ENCODE measurements at regions not wholly inside any gene's neighbourhood (a gene's known extent, or its start where the extent isn't known, plus 50 kb on each side); places are given as distances from the start of the nearest gene placed in this dataset.

- Histone ChIP-seq H3K4me1 (ENCODE audit: control insufficient read depth, insufficient read depth, low read length, poor library complexity, severe bottlenecking) (no peaks in the 10 kb centered on the region), H3K9me3 (ENCODE audit: control insufficient read depth, low read length) (no peaks in the 10 kb centered on the region), H3K36me3 (ENCODE audit: control insufficient read depth, insufficient read depth, low read length) (no peaks in the 10 kb centered on the region), H3K27me3 (replicated peaks; ENCODE audit: control insufficient read depth, insufficient read depth, low read length, poor library complexity, severe bottlenecking) (no peaks in the 10 kb centered on the region), H3K4me3 (ENCODE audit: insufficient read depth, low read depth, low read length, poor library complexity, severe bottlenecking) (no peak overlapping the region), H3K27ac (ENCODE audit: insufficient read depth, low read length, poor library complexity, severe bottlenecking) (no peak overlapping the region)
- no peak for DNase-seq
Observed at GRCh38 chr16:5801396-5801795, 703.8 kb upstream of the EEF2KMT start.

DNA sequence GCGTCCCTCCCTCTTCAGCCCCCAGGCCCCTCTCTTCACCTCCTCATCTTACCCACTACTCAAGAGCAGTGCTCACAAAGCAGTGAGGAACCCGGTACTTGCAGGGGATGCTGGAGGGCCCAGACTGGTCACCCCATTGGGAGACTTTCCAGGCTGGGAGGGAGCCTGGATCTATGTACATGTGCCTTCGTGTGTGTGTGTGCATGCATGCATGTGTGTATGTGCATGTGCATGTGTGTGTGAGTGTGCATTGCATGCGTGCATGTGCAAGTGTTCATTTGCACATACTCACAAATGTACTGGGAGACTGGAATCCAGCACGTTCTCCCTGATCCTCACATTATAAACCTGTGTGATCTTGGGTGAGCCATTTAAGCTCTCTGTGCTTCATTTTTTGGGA, 696.0 kb upstream of the EEF2KMT start:
- no peak for DNase-seq
- Histone ChIP-seq H3K9me3 (ENCODE audit: control insufficient read depth, low read length) (no peaks in the 10 kb centered on the region), H3K4me3 (ENCODE audit: insufficient read depth, low read depth, low read length, poor library complexity, severe bottlenecking) (no peak overlapping the region), H3K4me1 (ENCODE audit: control insufficient read depth, insufficient read depth, low read length, poor library complexity, severe bottlenecking) (no peaks in the 10 kb centered on the region), H3K27ac (ENCODE audit: insufficient read depth, low read length, poor library complexity, severe bottlenecking) (no peak overlapping the region), H3K36me3 (ENCODE audit: control insufficient read depth, insufficient read depth, low read length) (no peaks in the 10 kb centered on the region), H3K27me3 (replicated peaks; ENCODE audit: control insufficient read depth, insufficient read depth, low read length, poor library complexity, severe bottlenecking) (no peaks in the 10 kb centered on the region)

GRCh38 chr16:5791011-5791657, 693.5 kb upstream of the EEF2KMT start:
- Histone ChIP-seq H3K27ac (ENCODE audit: insufficient read depth, low read length, poor library complexity, severe bottlenecking) (no peak overlapping the region), H3K27me3 (replicated peaks; ENCODE audit: control insufficient read depth, insufficient read depth, low read length, poor library complexity, severe bottlenecking) (no peaks in the 10 kb centered on the region)

GRCh38 chr16:5790512-5790911, 692.9 kb upstream of the EEF2KMT start:
- no peak for DNase-seq
- Histone ChIP-seq H3K9me3 (ENCODE audit: control insufficient read depth, low read length) (no peaks in the 10 kb centered on the region), H3K4me1 (ENCODE audit: control insufficient read depth, insufficient read depth, low read length, poor library complexity, severe bottlenecking) (no peaks in the 10 kb centered on the region), H3K27me3 (replicated peaks; ENCODE audit: control insufficient read depth, insufficient read depth, low read length, poor library complexity, severe bottlenecking) (no peaks in the 10 kb centered on the region), H3K4me3 (ENCODE audit: insufficient read depth, low read depth, low read length, poor library complexity, severe bottlenecking) (no peak overlapping the region), H3K27ac (ENCODE audit: insufficient read depth, low read length, poor library complexity, severe bottlenecking) (no peak overlapping the region), H3K36me3 (ENCODE audit: control insufficient read depth, insufficient read depth, low read length) (no peaks in the 10 kb centered on the region)

More at GRCh38 chr16:5791011-5791657, 693.5 kb upstream of the EEF2KMT start:
- H3K36me3 ChIP-seq (ENCODE audit: control insufficient read depth, insufficient read depth, low read length) = no peaks in the 10 kb centered on the region
- no peak overlapping the region for H3K4me3 ChIP-seq (ENCODE audit: insufficient read depth, low read depth, low read length, poor library complexity, severe bottlenecking)
- DNase-seq = no peak
- no peaks in the 10 kb centered on the region for H3K4me1 ChIP-seq (ENCODE audit: control insufficient read depth, insufficient read depth, low read length, poor library complexity, severe bottlenecking)
- no peaks in the 10 kb centered on the region for H3K9me3 ChIP-seq (ENCODE audit: control insufficient read depth, low read length)

DNA sequence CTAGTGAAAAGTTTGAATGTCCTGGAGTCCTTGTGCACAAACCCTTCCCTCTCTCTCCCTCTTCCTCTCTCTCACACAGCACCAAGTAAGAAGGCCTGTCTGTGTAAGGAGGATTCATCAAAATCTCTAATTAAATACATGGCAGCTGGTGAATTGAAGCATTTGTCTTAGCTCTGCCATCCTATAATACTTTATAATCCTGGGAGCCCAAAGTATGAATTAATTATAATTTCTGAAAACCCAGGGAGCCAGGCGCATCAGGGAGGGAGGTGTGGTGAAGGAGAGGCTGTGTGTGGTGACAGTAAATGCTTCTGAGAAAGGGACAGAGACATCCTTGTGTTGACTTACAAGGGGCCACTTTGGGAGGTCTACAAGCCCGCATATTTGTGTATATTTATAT, 691.4 kb upstream of the EEF2KMT start:
- Histone ChIP-seq H3K4me3 (ENCODE audit: insufficient read depth, low read depth, low read length, poor library complexity, severe bottlenecking) (no peak overlapping the region), H3K9me3 (ENCODE audit: control insufficient read depth, low read length) (no peaks in the 10 kb centered on the region), H3K4me1 (ENCODE audit: control insufficient read depth, insufficient read depth, low read length, poor library complexity, severe bottlenecking) (no peaks in the 10 kb centered on the region)

GRCh38 chr16:5781436-5781835, 683.8 kb upstream of the EEF2KMT start:
- Histone ChIP-seq H3K27me3 (replicated peaks; ENCODE audit: control insufficient read depth, insufficient read depth, low read length, poor library complexity, severe bottlenecking) (no peaks in the 10 kb centered on the region), H3K27ac (ENCODE audit: insufficient read depth, low read length, poor library complexity, severe bottlenecking) (no peak overlapping the region), H3K4me3 (ENCODE audit: insufficient read depth, low read depth, low read length, poor library complexity, severe bottlenecking) (no peak overlapping the region), H3K36me3 (ENCODE audit: control insufficient read depth, insufficient read depth, low read length) (no peaks in the 10 kb centered on the region), H3K9me3 (ENCODE audit: control insufficient read depth, low read length) (no peaks in the 10 kb centered on the region), H3K4me1 (ENCODE audit: control insufficient read depth, insufficient read depth, low read length, poor library complexity, severe bottlenecking) (no peaks in the 10 kb centered on the region)
- DNase-seq = no peak

More for the DNA sequence above, 691.4 kb upstream of the EEF2KMT start:
- H3K36me3 ChIP-seq (ENCODE audit: control insufficient read depth, insufficient read depth, low read length) = no peaks in the 10 kb centered on the region
- no peak for DNase-seq
- no peaks in the 10 kb centered on the region for H3K27me3 ChIP-seq (replicated peaks; ENCODE audit: control insufficient read depth, insufficient read depth, low read length, poor library complexity, severe bottlenecking)
- H3K27ac ChIP-seq (ENCODE audit: insufficient read depth, low read length, poor library complexity, severe bottlenecking) = no peak overlapping the region

- H3K36me3 ChIP-seq (ENCODE audit: control insufficient read depth, insufficient read depth, low read length) = no peaks in the 10 kb centered on the region
- H3K4me1 ChIP-seq (ENCODE audit: control insufficient read depth, insufficient read depth, low read length, poor library complexity, severe bottlenecking) = no peaks in the 10 kb centered on the region
- no peak overlapping the region for H3K27ac ChIP-seq (ENCODE audit: insufficient read depth, low read length, poor library complexity, severe bottlenecking)
- no peaks in the 10 kb centered on the region for H3K27me3 ChIP-seq (replicated peaks; ENCODE audit: control insufficient read depth, insufficient read depth, low read length, poor library complexity, severe bottlenecking)
- H3K9me3 ChIP-seq (ENCODE audit: control insufficient read depth, low read length) = no peaks in the 10 kb centered on the region
- no peak overlapping the region for H3K4me3 ChIP-seq (ENCODE audit: insufficient read depth, low read depth, low read length, poor library complexity, severe bottlenecking)
- DNase-seq = no peak
Observed at GRCh38 chr16:5776876-5777275, 679.3 kb upstream of the EEF2KMT start.

GRCh38 chr16:5775916-5776315, 678.3 kb upstream of the EEF2KMT start:
- H3K9me3 ChIP-seq (ENCODE audit: control insufficient read depth, low read length) = no peaks in the 10 kb centered on the region
- no peak for DNase-seq

DNA sequence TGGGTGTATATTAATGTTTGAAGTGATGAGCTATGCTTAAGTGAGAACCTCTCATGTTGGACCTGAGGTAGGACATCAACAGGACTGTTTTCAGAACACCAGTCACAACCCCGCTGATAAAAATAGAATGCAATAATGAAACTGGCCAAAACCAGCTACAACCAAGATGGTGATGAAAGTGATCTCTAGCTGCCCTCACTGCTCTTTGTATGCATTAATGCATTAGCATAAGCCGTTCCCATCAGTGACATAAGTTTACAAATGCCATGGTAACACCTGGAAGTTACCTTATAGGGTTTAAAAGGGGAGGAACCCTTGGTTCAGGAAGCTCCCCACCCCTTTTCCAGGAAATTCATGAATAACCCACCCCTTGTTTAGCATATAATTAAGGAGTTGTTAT, 672.5 kb upstream of the EEF2KMT start:
- no peaks in the 10 kb centered on the region for H3K9me3 ChIP-seq (ENCODE audit: control insufficient read depth, low read length)
- H3K36me3 ChIP-seq (ENCODE audit: control insufficient read depth, insufficient read depth, low read length) = no peaks in the 10 kb centered on the region
- no peaks in the 10 kb centered on the region for H3K27me3 ChIP-seq (replicated peaks; ENCODE audit: control insufficient read depth, insufficient read depth, low read length, poor library complexity, severe bottlenecking)
- H3K4me1 ChIP-seq (ENCODE audit: control insufficient read depth, insufficient read depth, low read length, poor library complexity, severe bottlenecking) = no peaks in the 10 kb centered on the region
- H3K4me3 ChIP-seq (ENCODE audit: insufficient read depth, low read depth, low read length, poor library complexity, severe bottlenecking) = no peak overlapping the region
- no peak for DNase-seq
- no peak overlapping the region for H3K27ac ChIP-seq (ENCODE audit: insufficient read depth, low read length, poor library complexity, severe bottlenecking)

More at GRCh38 chr16:5775916-5776315, 678.3 kb upstream of the EEF2KMT start:
- no peak overlapping the region for H3K27ac ChIP-seq (ENCODE audit: insufficient read depth, low read length, poor library complexity, severe bottlenecking)
- H3K4me1 ChIP-seq (ENCODE audit: control insufficient read depth, insufficient read depth, low read length, poor library complexity, severe bottlenecking) = no peaks in the 10 kb centered on the region
- no peaks in the 10 kb centered on the region for H3K36me3 ChIP-seq (ENCODE audit: control insufficient read depth, insufficient read depth, low read length)
- no peak overlapping the region for H3K4me3 ChIP-seq (ENCODE audit: insufficient read depth, low read depth, low read length, poor library complexity, severe bottlenecking)
- no peaks in the 10 kb centered on the region for H3K27me3 ChIP-seq (replicated peaks; ENCODE audit: control insufficient read depth, insufficient read depth, low read length, poor library complexity, severe bottlenecking)

GRCh38 chr16:5769513-5769912, 671.9 kb upstream of the EEF2KMT start:
- Histone ChIP-seq H3K4me1 (ENCODE audit: control insufficient read depth, insufficient read depth, low read length, poor library complexity, severe bottlenecking) (no peaks in the 10 kb centered on the region), H3K4me3 (ENCODE audit: insufficient read depth, low read depth, low read length, poor library complexity, severe bottlenecking) (no peak overlapping the region), H3K9me3 (ENCODE audit: control insufficient read depth, low read length) (no peaks in the 10 kb centered on the region), H3K27me3 (replicated peaks; ENCODE audit: control insufficient read depth, insufficient read depth, low read length, poor library complexity, severe bottlenecking) (no peaks in the 10 kb centered on the region), H3K27ac (ENCODE audit: insufficient read depth, low read length, poor library complexity, severe bottlenecking) (no peak overlapping the region), H3K36me3 (ENCODE audit: control insufficient read depth, insufficient read depth, low read length) (no peaks in the 10 kb centered on the region)
- DNase-seq = no peak

Data from effector memory CD4-positive, alpha-beta T cell (primary cell).